K562 (cell line): ENCODE measurements at regions not wholly inside any gene's neighbourhood (a gene's known extent, or its start where the extent isn't known, plus 50 kb on each side); places are given as distances from the start of the nearest gene placed in this dataset.

Experiments
- ATAC-seq: fragments of 200-7000 bp; cut with Tn5 transposase; 3 replicates; pipeline ENCODE4 v1.9.1; 2020; ENCODE audit warnings: moderate library complexity
- BruUV-seq: library from RNA; stranded (reverse); fragments of 400-500 nt; replicated peaks from 2 replicates; lab custom pipeline; 2021; lab: Mats Ljungman, UMichigan
- CTCF ChIA-PET: fragments of 300-600 bp; formaldehyde crosslinking; extraction: SDS; loops from one replicate; lab custom pipeline; 2021; ENCODE audit warnings: low intra/inter-chr PET ratio; lab: Yijun Ruan, JAX
- POLR2A ChIA-PET: fragments of 300-600, 350-650 bp; sonication (Branson Sonifier 250); formaldehyde crosslinking; extraction: SDS; loops from one replicate; lab custom pipeline; 2021; ENCODE audit warnings: antibody characterized with exemption, inconsistent platforms; lab: Yijun Ruan, JAX
- DNase-seq, 4 experiments: peaks; one replicate each; pipeline versions ENCODE4 v3.0.0 to v3.0.0-alpha.2; 2011 to 2018; ENCODE audit warnings: low spot score in 3 of 4, mixed read lengths in 3 of 4; ENCODE audit errors: extremely low read depth in 1 of 4
- FAIRE-seq: peaks from 2 replicates; lab custom pipeline; 2011; peaks lifted over from hg19 to GRCh38; lab: Jason Lieb, UNC
- H2AFZ ChIP-seq: 2 replicates; pipeline ENCODE4 v1.6.0; 2011; ENCODE audit warnings: low read depth, low read length, control low read depth, inconsistent platforms
- H3K27ac ChIP-seq: fragments of 200-600 bp; 3 replicates; pipeline ENCODE4 v1.8.0; 2011; ENCODE audit warnings: low read depth, mild to moderate bottlenecking, control low read depth, inconsistent platforms, low read length, moderate library complexity, mixed read lengths; ENCODE audit errors: extremely low read depth
- H3K27me3 ChIP-seq, 2 experiments: fragments of 300-600 bp in 1 of 2; 2 replicates in 1 of 2; 3 replicates in 1 of 2; pipeline versions ENCODE4 v1.6.0 to v1.8.0; 2011; ENCODE audit warnings: inconsistent platforms in 2 of 2, low read length in 2 of 2, mild to moderate bottlenecking in 1 of 2, mixed read lengths in 1 of 2, moderate library complexity in 1 of 2; ENCODE audit not compliant: control insufficient read depth in 2 of 2, insufficient read depth in 2 of 2
- H3K36me3 ChIP-seq: fragments of 300-600 bp; 3 replicates; pipeline ENCODE4 v1.8.0; 2011; ENCODE audit warnings: mild to moderate bottlenecking, low read length, inconsistent platforms; ENCODE audit not compliant: control insufficient read depth, insufficient read depth
- H3K4me1 ChIP-seq, 2 experiments: fragments of 200-600 bp in 1 of 2; replicated peaks in 1 of 2; 2 replicates in 1 of 2; 3 replicates in 1 of 2; pipeline versions ENCODE4 v1.5.1 to v1.8.0; 2011; ENCODE audit warnings: inconsistent platforms in 2 of 2, low read length in 2 of 2, mild to moderate bottlenecking in 1 of 2, mixed read lengths in 1 of 2, moderate library complexity in 1 of 2; ENCODE audit not compliant: control insufficient read depth in 2 of 2, insufficient read depth in 2 of 2
- H3K4me2 ChIP-seq: 2 replicates; pipeline ENCODE4 v1.6.1; 2011; ENCODE audit warnings: low read length, control low read depth, inconsistent platforms, mixed read lengths; ENCODE audit not compliant: insufficient read depth
- H3K4me3 ChIP-seq: fragments of 200-600 bp; sonication (generic), shearing (Covaris generic); 2 replicates; pipeline ENCODE4 v1.5.1; 2016; ENCODE audit warnings: control low read depth, inconsistent platforms
- H3K79me2 ChIP-seq: fragments of 200-600 bp; 3 replicates; pipeline ENCODE4 v1.8.0; 2011; ENCODE audit warnings: low read length, inconsistent platforms; ENCODE audit not compliant: control insufficient read depth, insufficient read depth
- H3K9ac ChIP-seq, 2 experiments: 2 replicates each; pipeline versions ENCODE4 v1.6.0 to v1.6.1; 2011; ENCODE audit warnings: low read depth in 2 of 2, low read length in 2 of 2, control low read depth in 1 of 2, inconsistent platforms in 1 of 2, mild to moderate bottlenecking in 1 of 2, mixed read lengths in 1 of 2; ENCODE audit not compliant: insufficient read depth in 1 of 2
- H3K9me1 ChIP-seq: one replicate; pipeline ENCODE4 v1.6.0; 2011; ENCODE audit warnings: inconsistent platforms, mild to moderate bottlenecking, low read length, moderate library complexity; ENCODE audit not compliant: control insufficient read depth, insufficient read depth
- H3K9me3 ChIP-seq: replicated peaks from 2 replicates; pipeline ENCODE4 v1.5.1; 2011; ENCODE audit warnings: low read depth, low read length, inconsistent platforms; ENCODE audit not compliant: control insufficient read depth, insufficient read depth
- H4K20me1 ChIP-seq: replicated peaks from 2 replicates; pipeline ENCODE4 v1.6.1; 2011; ENCODE audit warnings: low read length, inconsistent platforms, mixed read lengths; ENCODE audit not compliant: control insufficient read depth, insufficient read depth
- BACH1 ChIP-seq: fragments of 200-800 bp; sonication (Bioruptor generic); IDR thresholded peaks from 2 replicates; pipeline ENCODE4 v1.6.1; 2016; ENCODE audit warnings: missing genetic modification characterization, missing compliant biosample characterization
- CREB1 ChIP-seq, 2 experiments: sonication (generic) in 1 of 2; formaldehyde crosslinking in 1 of 2; IDR thresholded peaks; 2 replicates each; pipeline versions ENCODE4 v1.6.1 to v1.8.0; 2012 to 2022; ENCODE audit warnings: inconsistent platforms in 1 of 2, mild to moderate bottlenecking in 1 of 2, missing genetic modification reagents in 1 of 2, moderate library complexity in 1 of 2
- FOSL1 ChIP-seq: fragments of 200-800 bp; sonication (Bioruptor generic); conservative IDR thresholded peaks from 2 replicates; pipeline ENCODE4 v1.6.1; 2016; ENCODE audit warnings: missing genetic modification characterization, missing compliant biosample characterization
- IRF1 ChIP-seq: sonication (generic); formaldehyde crosslinking; IDR thresholded peaks from 2 replicates; pipeline ENCODE4 v1.8.0; 2022; ENCODE audit warnings: missing genetic modification reagents, mild to moderate bottlenecking, borderline replicate concordance
- PPARD ChIP-seq: fragments of 250-450 bp; sonication (Bioruptor Pico); IDR thresholded peaks from 2 replicates; pipeline ENCODE4 v1.8.0; 2022; ENCODE audit warnings: inconsistent platforms, mild to moderate bottlenecking, moderate library complexity
- PTTG1 ChIP-seq: fragments of 450-650 bp; IDR thresholded peaks from 2 replicates; pipeline ENCODE4 v1.6.1; 2016; ENCODE audit warnings: low read depth, mild to moderate bottlenecking, missing genetic modification characterization, missing compliant biosample characterization
- PURB ChIP-seq: sonication (generic); formaldehyde crosslinking; IDR thresholded peaks from 2 replicates; pipeline ENCODE4 v1.9.0; 2021; ENCODE audit warnings: low read depth, mild to moderate bottlenecking, missing genetic modification reagents
- REST ChIP-seq, 2 experiments: fragments of 450-650 bp; formaldehyde crosslinking in 1 of 2; IDR thresholded peaks; 2 replicates each; pipeline versions ENCODE4 v1.4.0 to v1.6.1; 2014 to 2020; ENCODE audit warnings: mild to moderate bottlenecking in 2 of 2, borderline replicate concordance in 1 of 2, low read depth in 1 of 2
- TRIM28 ChIP-seq: fragments of 450-650 bp; IDR thresholded peaks from 2 replicates; pipeline ENCODE4 v1.6.1; 2017
- ZNF175 ChIP-seq: fragments of 200-800 bp; sonication (Bioruptor generic); IDR thresholded peaks from 2 replicates; pipeline ENCODE4 v1.6.1; 2016; ENCODE audit warnings: low read depth, mild to moderate bottlenecking, missing genetic modification characterization, missing compliant biosample characterization
- ZNF584 ChIP-seq: fragments of 200-800 bp; sonication (Bioruptor generic); IDR thresholded peaks from 2 replicates; pipeline ENCODE4 v1.6.1; 2016; ENCODE audit warnings: low read depth, mild to moderate bottlenecking, missing genetic modification characterization, missing compliant biosample characterization
- WGBS: fragments of 100-300 bp; shearing (Covaris generic); methylation state at CpG from one replicate; pipeline ENCODE4 v1.1.6; 2016; ENCODE audit warnings: low coverage, mixed read lengths; ENCODE audit not compliant: insufficient coverage; ENCODE audit errors: missing lambda C conversion rate; 5-methylcytosine and 5-hydroxymethylcytosine counted together
- in situ Hi-C: fragments of 300-500 bp; cut with MboI; formaldehyde crosslinking; loops from 4 replicates; pipeline ENCODE4 v1.15.0; 2018; ENCODE audit warnings: inconsistent platforms, mixed read lengths
- intact Hi-C: fragments of 100-400 bp; cut with micrococcal nuclease; formaldehyde crosslinking; loops from 2 replicates; pipeline ENCODE4 v1.14.2; 2022

GRCh38 chr12:112734859-112735695, 56.5 kb upstream of the RPH3A start:
- CTCF ChIA-PET = no interaction called here
- intact Hi-C loops (no loop called here), in situ Hi-C loops (no loop called here)
- TF ChIP-seq PTTG1 (tag) (peak; percentile 36; the same call in 1 of the 2 replicates), IRF1 (CRISPR knock-in tag) (no peak), CREB1 (IDR thresholded peaks at IDR 0.05) (no peak), CREB1 (CRISPR knock-in tag; IDR thresholded peaks at IDR 0.05) (no peak), BACH1 (tag) (peak; percentile 67; the same call in 1 of the 2 replicates), ZNF175 (CRISPR knock-in tag) (peak; percentile 75; the same call in 1 of the 2 replicates), TRIM28 (no peak), PURB (CRISPR knock-in tag) (no peak), REST (IDR thresholded peaks at IDR 0.05; ENCODE audit: borderline replicate concordance) (no peak), REST (CRISPR knock-in tag; IDR thresholded peaks at IDR 0.05; ENCODE audit: low read depth) (no peak), ZNF584 (CRISPR knock-in tag) (peak; percentile 83; the same call in 1 of the 2 replicates), FOSL1 (peak; percentile 29; the same call in 1 of the 2 replicates), PPARD (no peak)

More at GRCh38 chr12:112734859-112735695, 56.5 kb upstream of the RPH3A start:
- Histone ChIP-seq H3K4me2 (no peak overlapping the region), H3K27ac (no peak overlapping the region), H3K27me3 (peaks cover 0 to 2% of the 10 kb centered on the region in 2 experiments; a peak in 1 of 5 replicates), H3K9me3 (no peaks in the 10 kb centered on the region), H3K4me3 (no peak overlapping the region), H3K9me1 (no peaks in the 10 kb centered on the region), H3K4me1 (no peaks in the 10 kb centered on the region; a peak in 1 of 5 replicates), H4K20me1 (no peaks in the 10 kb centered on the region), H3K9ac (no peak overlapping the region), H2AFZ (no peak overlapping the region), H3K79me2 (no peaks in the 10 kb centered on the region), H3K36me3 (no peaks in the 10 kb centered on the region)
- DNase-seq (no peak), ATAC-seq (no peak), FAIRE-seq (no peak)
- WGBS = under 1% methylated on average over 12 of the region's 12 CpGs
- POLR2A ChIA-PET = interaction anchor here (0.6 to 1.0 kb wide), 2 partner anchors 116 to 947 kb away, joined by 3 read pairs; no protein-coding TSS in a partner anchor
- no TSS peak for BruUV-seq
